HEK293T (cell line): ENCODE measurements at regions not wholly inside any gene's neighbourhood (a gene's known extent, or its start where the extent isn't known, plus 50 kb on each side); places are given as distances from the start of the nearest gene placed in this dataset.

Experiments
- CTCF ChIA-PET: fragments of 350-600 bp; formaldehyde crosslinking; extraction: SDS; loops from one replicate; lab custom pipeline; 2021; ENCODE audit warnings: antibody characterized with exemption, inconsistent platforms; lab: Yijun Ruan, JAX
- POLR2A ChIA-PET: fragments of 350-600 bp; formaldehyde crosslinking; extraction: SDS; loops from one replicate; lab custom pipeline; 2020; ENCODE audit warnings: antibody characterized with exemption, inconsistent platforms; lab: Yijun Ruan, JAX
- DNase-seq: peaks from one replicate; pipeline ENCODE4 v3.0.0; 2012; ENCODE audit warnings: mixed read lengths; ENCODE audit errors: extremely low spot score
- ARNT ChIP-seq: fragments of 450-650 bp; IDR thresholded peaks from 2 replicates; pipeline ENCODE4 v1.6.1; 2017; ENCODE audit warnings: mild to moderate bottlenecking
- BHLHE40 ChIP-seq: fragments of 450-650 bp; IDR thresholded peaks from 2 replicates; pipeline ENCODE4 v1.6.1; 2016; ENCODE audit warnings: mild to moderate bottlenecking, moderate library complexity, borderline replicate concordance
- CTBP1 ChIP-seq: fragments of 450-650 bp; IDR thresholded peaks from 2 replicates; pipeline ENCODE4 v1.6.1; 2016; ENCODE audit warnings: borderline replicate concordance
- ELF4 ChIP-seq: fragments of 450-650 bp; IDR thresholded peaks from 2 replicates; pipeline ENCODE4 v1.6.1; 2017; ENCODE audit warnings: antibody characterized with exemption
- FOXA1 ChIP-seq: fragments of 450-650 bp; IDR thresholded peaks from 2 replicates; pipeline ENCODE4 v1.6.1; 2016; ENCODE audit warnings: mild to moderate bottlenecking
- FOXK2 ChIP-seq: fragments of 450-650 bp; IDR thresholded peaks from 2 replicates; pipeline ENCODE4 v1.6.1; 2016; ENCODE audit warnings: mild to moderate bottlenecking
- FOXM1 ChIP-seq: fragments of 450-650 bp; IDR thresholded peaks from 2 replicates; pipeline ENCODE4 v1.6.1; 2017; ENCODE audit warnings: mild to moderate bottlenecking, borderline replicate concordance
- HDGF ChIP-seq: fragments of 450-650 bp; IDR thresholded peaks from 2 replicates; pipeline ENCODE4 v1.6.1; 2017; ENCODE audit warnings: antibody characterized with exemption, borderline replicate concordance
- L3MBTL2 ChIP-seq: fragments of 450-650 bp; conservative IDR thresholded peaks from 2 replicates; pipeline ENCODE4 v1.6.1; 2016; ENCODE audit warnings: mild to moderate bottlenecking
- LEF1 ChIP-seq: fragments of 450-650 bp; IDR thresholded peaks from 2 replicates; pipeline ENCODE4 v1.6.1; 2017; ENCODE audit warnings: mild to moderate bottlenecking, borderline replicate concordance
- NFRKB ChIP-seq: fragments of 450-650 bp; IDR thresholded peaks from 2 replicates; pipeline ENCODE4 v1.6.1; 2016; ENCODE audit warnings: mild to moderate bottlenecking, moderate library complexity
- PKNOX1 ChIP-seq: fragments of 450-650 bp; IDR thresholded peaks from 2 replicates; pipeline ENCODE4 v1.6.1; 2016
- SP1 ChIP-seq: fragments of 450-650 bp; IDR thresholded peaks from 2 replicates; pipeline ENCODE4 v1.6.1; 2017
- SUZ12 ChIP-seq: fragments of 450-650 bp; IDR thresholded peaks from 2 replicates; pipeline ENCODE4 v1.6.1; 2016; ENCODE audit warnings: mild to moderate bottlenecking
- TARDBP ChIP-seq: fragments of 450-650 bp; IDR thresholded peaks from 2 replicates; pipeline ENCODE4 v1.6.1; 2016
- ZNF384 ChIP-seq: fragments of 450-650 bp; IDR thresholded peaks from 2 replicates; pipeline ENCODE4 v1.6.1; 2016

- POLR2A ChIA-PET: no interaction called here
- DNase-seq: no peak
- CTCF ChIA-PET: no interaction called here
- TF ChIP-seq SP1 (no peak), PKNOX1 (no peak), HDGF (no peak), SUZ12 (no peak), FOXM1 (no peak), ZNF384 (no peak), NFRKB (no peak), TARDBP (no peak), L3MBTL2 (no peak), ELF4 (no peak)
Observed at GRCh38 chr2:14790041-14790640, 157.6 kb downstream of the LRATD1 start.

- no peak for DNase-seq
- POLR2A ChIA-PET: no interaction called here
- CTCF ChIA-PET: no interaction called here
- TF ChIP-seq NFRKB (no peak), HDGF (no peak), FOXK2 (no peak), PKNOX1 (no peak), CTBP1 (no peak), L3MBTL2 (no peak), FOXM1 (no peak), ZNF384 (no peak), TARDBP (no peak), SUZ12 (no peak), BHLHE40 (no peak), LEF1 (no peak), SP1 (no peak), ELF4 (no peak), FOXA1 (no peak)
Observed at GRCh38 chr2:14803994-14804393, 171.5 kb downstream of the LRATD1 start.

- TF ChIP-seq TARDBP (no peak), SUZ12 (no peak), FOXM1 (no peak), HDGF (no peak), NFRKB (no peak), LEF1 (no peak), ARNT (no peak), ZNF384 (no peak), BHLHE40 (no peak), PKNOX1 (no peak), FOXA1 (no peak), L3MBTL2 (no peak), FOXK2 (no peak), ELF4 (no peak), CTBP1 (no peak)
- DNase-seq: no peak
- ChIA-PET CTCF (no interaction called here), POLR2A (no interaction called here)
Observed at GRCh38 chr2:14804902-14805301, 172.4 kb downstream of the LRATD1 start.

GRCh38 chr2:14806613-14807012 is 174.1 kb downstream of the LRATD1 start:
- ChIA-PET CTCF (no interaction called here), POLR2A (no interaction called here)
- TF ChIP-seq FOXM1 (no peak), SP1 (no peak), L3MBTL2 (no peak)
- DNase-seq: no peak

- TF ChIP-seq ELF4: no peak
- TF ChIP-seq CTBP1: no peak
- no peak for TF ChIP-seq LEF1
- TF ChIP-seq BHLHE40: no peak
- no peak for TF ChIP-seq TARDBP
- no peak for TF ChIP-seq HDGF
- no peak for TF ChIP-seq FOXA1
- TF ChIP-seq ZNF384: no peak
- no peak for TF ChIP-seq SP1
- TF ChIP-seq ARNT: no peak
- TF ChIP-seq SUZ12: no peak
- no peak for TF ChIP-seq FOXK2
- ChIA-PET POLR2A (no interaction called here), CTCF (no interaction called here)
- no peak for DNase-seq
Observed at GRCh38 chr2:14815201-14815600, 182.7 kb downstream of the LRATD1 start.

- TF ChIP-seq CTBP1 (no peak), ELF4 (no peak), FOXK2 (no peak), LEF1 (no peak), FOXM1 (no peak), HDGF (no peak), ZNF384 (no peak), SP1 (no peak), TARDBP (no peak), NFRKB (no peak), L3MBTL2 (no peak), BHLHE40 (no peak)
- POLR2A ChIA-PET: no interaction called here
- CTCF ChIA-PET: no interaction called here
- DNase-seq: no peak
Observed at GRCh38 chr2:14816069-14817060, 183.8 kb downstream of the LRATD1 start.
